H1 (cell line): ENCODE measurements at regions not wholly inside any gene's neighbourhood (a gene's known extent, or its start where the extent isn't known, plus 50 kb on each side); places are given as distances from the start of the nearest gene placed in this dataset.

Experiments used
- ATF3 ChIP-seq: IDR thresholded peaks from 2 replicates; pipeline ENCODE4 v1.6.1; 2011; ENCODE audit warnings: low read depth, mild to moderate bottlenecking, low read length; ENCODE audit not compliant: insufficient read depth
- CBX8 ChIP-seq: fragments of 300-800, 300-1000 bp; sonication (generic); IDR thresholded peaks from 2 replicates; pipeline ENCODE4 v1.7.1; 2016; ENCODE audit warnings: low read depth, low read length, borderline replicate concordance
- JUND ChIP-seq: IDR thresholded peaks from 2 replicates; pipeline ENCODE4 v1.6.1; 2011; ENCODE audit warnings: mild to moderate bottlenecking, improper control_type of control experiment, low read length
- RXRA ChIP-seq: IDR thresholded peaks from 2 replicates; pipeline ENCODE4 v1.6.1; 2011; ENCODE audit warnings: low read depth, mild to moderate bottlenecking, low read length, moderate library complexity; ENCODE audit not compliant: insufficient read depth
- SIX5 ChIP-seq: IDR thresholded peaks from 2 replicates; pipeline ENCODE4 v1.6.1; 2011; ENCODE audit warnings: mild to moderate bottlenecking, low read depth, low read length
- SP4 ChIP-seq: IDR thresholded peaks from 2 replicates; pipeline ENCODE4 v1.6.1; 2012; ENCODE audit warnings: low read length, inconsistent platforms
- TCF12 ChIP-seq: IDR thresholded peaks from 2 replicates; pipeline ENCODE4 v1.6.1; 2011; ENCODE audit warnings: low read depth, mild to moderate bottlenecking, low read length
- TF ChIP-seq, protein P1 (sequence below): fragments of 300-600 bp; sonication (generic); IDR thresholded peaks from 2 replicates; pipeline ENCODE4 v1.7.1; 2012; ENCODE audit warnings: low read length, moderate library complexity, mild to moderate bottlenecking, inconsistent platforms; ENCODE audit not compliant: insufficient replicate concordance
- TF ChIP-seq, protein P2 (sequence below): IDR thresholded peaks from 2 replicates; pipeline ENCODE4 v1.6.1; 2012; ENCODE audit warnings: low read length, inconsistent platforms

DNA sequence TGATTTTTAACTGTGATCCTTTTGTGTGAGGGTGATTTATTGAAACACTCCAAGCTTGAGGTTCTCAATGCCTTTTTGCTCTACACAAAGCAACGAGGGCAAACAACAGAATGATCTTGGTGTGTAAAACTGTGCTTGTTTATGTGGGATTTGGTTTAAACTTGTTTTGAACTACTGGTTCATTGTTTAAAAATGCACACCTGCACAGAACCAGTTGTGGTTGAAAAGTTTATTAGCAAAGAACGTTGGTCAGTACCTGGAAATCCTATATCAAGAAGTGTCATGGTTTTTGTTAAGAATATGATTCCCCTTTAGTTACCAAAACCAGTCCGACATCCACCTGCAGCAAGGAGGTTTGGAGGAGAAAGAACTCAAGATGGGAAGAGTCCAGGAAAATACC lies 239.4 kb downstream of the WNT5A start (continued):
- TF ChIP-seq, protein P1, sequence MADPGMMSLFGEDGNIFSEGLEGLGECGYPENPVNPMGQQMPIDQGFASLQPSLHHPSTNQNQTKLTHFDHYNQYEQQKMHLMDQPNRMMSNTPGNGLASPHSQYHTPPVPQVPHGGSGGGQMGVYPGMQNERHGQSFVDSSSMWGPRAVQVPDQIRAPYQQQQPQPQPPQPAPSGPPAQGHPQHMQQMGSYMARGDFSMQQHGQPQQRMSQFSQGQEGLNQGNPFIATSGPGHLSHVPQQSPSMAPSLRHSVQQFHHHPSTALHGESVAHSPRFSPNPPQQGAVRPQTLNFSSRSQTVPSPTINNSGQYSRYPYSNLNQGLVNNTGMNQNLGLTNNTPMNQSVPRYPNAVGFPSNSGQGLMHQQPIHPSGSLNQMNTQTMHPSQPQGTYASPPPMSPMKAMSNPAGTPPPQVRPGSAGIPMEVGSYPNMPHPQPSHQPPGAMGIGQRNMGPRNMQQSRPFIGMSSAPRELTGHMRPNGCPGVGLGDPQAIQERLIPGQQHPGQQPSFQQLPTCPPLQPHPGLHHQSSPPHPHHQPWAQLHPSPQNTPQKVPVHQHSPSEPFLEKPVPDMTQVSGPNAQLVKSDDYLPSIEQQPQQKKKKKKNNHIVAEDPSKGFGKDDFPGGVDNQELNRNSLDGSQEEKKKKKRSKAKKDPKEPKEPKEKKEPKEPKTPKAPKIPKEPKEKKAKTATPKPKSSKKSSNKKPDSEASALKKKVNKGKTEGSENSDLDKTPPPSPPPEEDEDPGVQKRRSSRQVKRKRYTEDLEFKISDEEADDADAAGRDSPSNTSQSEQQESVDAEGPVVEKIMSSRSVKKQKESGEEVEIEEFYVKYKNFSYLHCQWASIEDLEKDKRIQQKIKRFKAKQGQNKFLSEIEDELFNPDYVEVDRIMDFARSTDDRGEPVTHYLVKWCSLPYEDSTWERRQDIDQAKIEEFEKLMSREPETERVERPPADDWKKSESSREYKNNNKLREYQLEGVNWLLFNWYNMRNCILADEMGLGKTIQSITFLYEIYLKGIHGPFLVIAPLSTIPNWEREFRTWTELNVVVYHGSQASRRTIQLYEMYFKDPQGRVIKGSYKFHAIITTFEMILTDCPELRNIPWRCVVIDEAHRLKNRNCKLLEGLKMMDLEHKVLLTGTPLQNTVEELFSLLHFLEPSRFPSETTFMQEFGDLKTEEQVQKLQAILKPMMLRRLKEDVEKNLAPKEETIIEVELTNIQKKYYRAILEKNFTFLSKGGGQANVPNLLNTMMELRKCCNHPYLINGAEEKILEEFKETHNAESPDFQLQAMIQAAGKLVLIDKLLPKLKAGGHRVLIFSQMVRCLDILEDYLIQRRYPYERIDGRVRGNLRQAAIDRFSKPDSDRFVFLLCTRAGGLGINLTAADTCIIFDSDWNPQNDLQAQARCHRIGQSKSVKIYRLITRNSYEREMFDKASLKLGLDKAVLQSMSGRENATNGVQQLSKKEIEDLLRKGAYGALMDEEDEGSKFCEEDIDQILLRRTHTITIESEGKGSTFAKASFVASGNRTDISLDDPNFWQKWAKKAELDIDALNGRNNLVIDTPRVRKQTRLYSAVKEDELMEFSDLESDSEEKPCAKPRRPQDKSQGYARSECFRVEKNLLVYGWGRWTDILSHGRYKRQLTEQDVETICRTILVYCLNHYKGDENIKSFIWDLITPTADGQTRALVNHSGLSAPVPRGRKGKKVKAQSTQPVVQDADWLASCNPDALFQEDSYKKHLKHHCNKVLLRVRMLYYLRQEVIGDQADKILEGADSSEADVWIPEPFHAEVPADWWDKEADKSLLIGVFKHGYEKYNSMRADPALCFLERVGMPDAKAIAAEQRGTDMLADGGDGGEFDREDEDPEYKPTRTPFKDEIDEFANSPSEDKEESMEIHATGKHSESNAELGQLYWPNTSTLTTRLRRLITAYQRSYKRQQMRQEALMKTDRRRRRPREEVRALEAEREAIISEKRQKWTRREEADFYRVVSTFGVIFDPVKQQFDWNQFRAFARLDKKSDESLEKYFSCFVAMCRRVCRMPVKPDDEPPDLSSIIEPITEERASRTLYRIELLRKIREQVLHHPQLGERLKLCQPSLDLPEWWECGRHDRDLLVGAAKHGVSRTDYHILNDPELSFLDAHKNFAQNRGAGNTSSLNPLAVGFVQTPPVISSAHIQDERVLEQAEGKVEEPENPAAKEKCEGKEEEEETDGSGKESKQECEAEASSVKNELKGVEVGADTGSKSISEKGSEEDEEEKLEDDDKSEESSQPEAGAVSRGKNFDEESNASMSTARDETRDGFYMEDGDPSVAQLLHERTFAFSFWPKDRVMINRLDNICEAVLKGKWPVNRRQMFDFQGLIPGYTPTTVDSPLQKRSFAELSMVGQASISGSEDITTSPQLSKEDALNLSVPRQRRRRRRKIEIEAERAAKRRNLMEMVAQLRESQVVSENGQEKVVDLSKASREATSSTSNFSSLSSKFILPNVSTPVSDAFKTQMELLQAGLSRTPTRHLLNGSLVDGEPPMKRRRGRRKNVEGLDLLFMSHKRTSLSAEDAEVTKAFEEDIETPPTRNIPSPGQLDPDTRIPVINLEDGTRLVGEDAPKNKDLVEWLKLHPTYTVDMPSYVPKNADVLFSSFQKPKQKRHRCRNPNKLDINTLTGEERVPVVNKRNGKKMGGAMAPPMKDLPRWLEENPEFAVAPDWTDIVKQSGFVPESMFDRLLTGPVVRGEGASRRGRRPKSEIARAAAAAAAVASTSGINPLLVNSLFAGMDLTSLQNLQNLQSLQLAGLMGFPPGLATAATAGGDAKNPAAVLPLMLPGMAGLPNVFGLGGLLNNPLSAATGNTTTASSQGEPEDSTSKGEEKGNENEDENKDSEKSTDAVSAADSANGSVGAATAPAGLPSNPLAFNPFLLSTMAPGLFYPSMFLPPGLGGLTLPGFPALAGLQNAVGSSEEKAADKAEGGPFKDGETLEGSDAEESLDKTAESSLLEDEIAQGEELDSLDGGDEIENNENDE = no peak
- TF ChIP-seq JUND (no peak), TCF12 (no peak), ATF3 (no peak), SIX5 (no peak), CBX8 (no peak), RXRA (no peak), SP4 (no peak)
- TF ChIP-seq, protein P2, sequence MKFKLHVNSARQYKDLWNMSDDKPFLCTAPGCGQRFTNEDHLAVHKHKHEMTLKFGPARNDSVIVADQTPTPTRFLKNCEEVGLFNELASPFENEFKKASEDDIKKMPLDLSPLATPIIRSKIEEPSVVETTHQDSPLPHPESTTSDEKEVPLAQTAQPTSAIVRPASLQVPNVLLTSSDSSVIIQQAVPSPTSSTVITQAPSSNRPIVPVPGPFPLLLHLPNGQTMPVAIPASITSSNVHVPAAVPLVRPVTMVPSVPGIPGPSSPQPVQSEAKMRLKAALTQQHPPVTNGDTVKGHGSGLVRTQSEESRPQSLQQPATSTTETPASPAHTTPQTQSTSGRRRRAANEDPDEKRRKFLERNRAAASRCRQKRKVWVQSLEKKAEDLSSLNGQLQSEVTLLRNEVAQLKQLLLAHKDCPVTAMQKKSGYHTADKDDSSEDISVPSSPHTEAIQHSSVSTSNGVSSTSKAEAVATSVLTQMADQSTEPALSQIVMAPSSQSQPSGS = no peak
- TF ChIP-seq, all 59 proteins: peak for 0
